Liver (tissue), 8 donors: ENCODE measurements at regions not wholly inside any gene's neighbourhood (a gene's known extent, or its start where the extent isn't known, plus 50 kb on each side); places are given as distances from the start of the nearest gene placed in this dataset.

Source experiments
- DNase-seq: peaks from one replicate; pipeline ENCODE4 v3.0.0-alpha.2; 2017; ENCODE audit warnings: low spot score
- H3K27ac ChIP-seq, 2 donors: one replicate each; pipeline ENCODE4 v1.7.0; 2013; ENCODE audit warnings: inconsistent platforms in 2 of 2, low read length in 2 of 2, control low read depth in 1 of 2, low read depth in 1 of 2, mild to moderate bottlenecking in 1 of 2
- H3K27me3 ChIP-seq, 4 donors: one replicate each; pipeline versions ENCODE4 v1.6.1 to v1.7.0; 2013; ENCODE audit warnings: low read length in 3 of 4, inconsistent platforms in 1 of 4, mild to moderate bottlenecking in 1 of 4, moderate library complexity in 1 of 4; ENCODE audit not compliant: control insufficient read depth in 4 of 4, insufficient read depth in 4 of 4
- H3K36me3 ChIP-seq, 4 donors: one replicate each; pipeline versions ENCODE4 v1.6.1 to v1.7.0; 2013; ENCODE audit warnings: low read length in 3 of 4, mild to moderate bottlenecking in 3 of 4, low read depth in 1 of 4, moderate library complexity in 1 of 4; ENCODE audit not compliant: control insufficient read depth in 4 of 4, insufficient read depth in 3 of 4
- H3K4me1 ChIP-seq, 4 donors: one replicate each; pipeline versions ENCODE4 v1.6.1 to v1.7.0; 2013; ENCODE audit warnings: low read length in 3 of 4, mild to moderate bottlenecking in 3 of 4, moderate library complexity in 1 of 4; ENCODE audit not compliant: control insufficient read depth in 4 of 4, insufficient read depth in 4 of 4
- H3K4me3 ChIP-seq, 3 donors: one replicate each; pipeline versions ENCODE4 v1.6.1 to v1.7.0; 2013; ENCODE audit warnings: low read length in 3 of 3, control low read depth in 1 of 3, low read depth in 1 of 3, mild to moderate bottlenecking in 1 of 3
- H3K9ac ChIP-seq, 2 donors: one replicate each; pipeline ENCODE4 v1.7.0; 2013; ENCODE audit warnings: low read length in 2 of 2, mild to moderate bottlenecking in 2 of 2, moderate library complexity in 2 of 2, control low read depth in 1 of 2, low read depth in 1 of 2
- H3K9me3 ChIP-seq, 4 donors: one replicate each; pipeline versions ENCODE4 v1.6.1 to v1.7.0; 2013; ENCODE audit warnings: low read length in 3 of 4; ENCODE audit not compliant: control insufficient read depth in 4 of 4
- EGR1 ChIP-seq, 2 donors: IDR thresholded peaks; 2 replicates each; pipeline ENCODE4 v1.6.1; 2016 to 2018; ENCODE audit warnings: antibody characterized with exemption in 2 of 2, low read depth in 2 of 2
- FOXA1 ChIP-seq: IDR thresholded peaks from 2 replicates; pipeline ENCODE4 v1.6.1; 2016; ENCODE audit warnings: antibody characterized with exemption
- FOXA2 ChIP-seq: IDR thresholded peaks from 2 replicates; pipeline ENCODE4 v1.6.1; 2016; ENCODE audit warnings: antibody characterized with exemption
- GABPA ChIP-seq, 2 donors: IDR thresholded peaks in 1 of 2; conservative IDR thresholded peaks in 1 of 2; 2 replicates each; pipeline ENCODE4 v1.6.1; 2016; ENCODE audit warnings: antibody characterized with exemption in 2 of 2, mild to moderate bottlenecking in 1 of 2, moderate library complexity in 1 of 2
- HNF4A ChIP-seq, 2 donors: conservative IDR thresholded peaks; 2 replicates each; pipeline ENCODE4 v1.6.1; 2016; ENCODE audit warnings: antibody characterized with exemption in 2 of 2, mild to moderate bottlenecking in 2 of 2
- HNF4G ChIP-seq: IDR thresholded peaks from 2 replicates; pipeline ENCODE4 v1.6.1; 2016; ENCODE audit warnings: antibody characterized with exemption
- JUND ChIP-seq, 2 donors: IDR thresholded peaks; 2 replicates each; pipeline ENCODE4 v1.6.1; 2016; ENCODE audit warnings: antibody characterized with exemption in 2 of 2
- NR2F2 ChIP-seq: IDR thresholded peaks from 2 replicates; pipeline ENCODE4 v1.6.1; 2016; ENCODE audit warnings: antibody characterized with exemption
- RAD21 ChIP-seq, 2 donors: IDR thresholded peaks; 2 replicates each; pipeline ENCODE4 v1.6.1; 2016; ENCODE audit warnings: antibody characterized with exemption in 2 of 2, mild to moderate bottlenecking in 2 of 2
- RXRA ChIP-seq, 2 donors: IDR thresholded peaks; 2 replicates each; pipeline ENCODE4 v1.6.1; 2017 to 2018; ENCODE audit warnings: antibody characterized with exemption in 2 of 2, mild to moderate bottlenecking in 1 of 2
- SP1 ChIP-seq: IDR thresholded peaks from 2 replicates; pipeline ENCODE4 v1.6.1; 2018; ENCODE audit warnings: antibody characterized with exemption, mild to moderate bottlenecking
- TAF1 ChIP-seq: conservative IDR thresholded peaks from 2 replicates; pipeline ENCODE4 v1.6.1; 2016; ENCODE audit warnings: antibody characterized with exemption, mild to moderate bottlenecking
- YY1 ChIP-seq: IDR thresholded peaks from 2 replicates; pipeline ENCODE4 v1.6.1; 2016; ENCODE audit warnings: antibody characterized with exemption, mild to moderate bottlenecking
- WGBS: extraction: QIAGEN DNeasy Blood & Tissue Kit; methylation state at CpG from one replicate; pipeline ENCODE4 v1.1.7; 2013; 5-methylcytosine and 5-hydroxymethylcytosine counted together
- TF ChIP-seq, protein P1 (sequence below): IDR thresholded peaks from 2 replicates; pipeline ENCODE4 v1.6.1; 2016; ENCODE audit warnings: antibody characterized with exemption
- TF ChIP-seq, protein P2 (sequence below): IDR thresholded peaks from 2 replicates; pipeline ENCODE4 v1.6.1; 2016; ENCODE audit warnings: antibody characterized with exemption
- TF ChIP-seq, protein P3 (sequence below): fragments of 150-350 bp; IDR thresholded peaks from 2 replicates; pipeline ENCODE4 v1.5.1; 2017; ENCODE audit warnings: improper control_type of control experiment, low read depth, low read length; ENCODE audit not compliant: missing input control
- TF ChIP-seq, protein P4 (sequence below): IDR thresholded peaks from 2 replicates; pipeline ENCODE4 v1.6.1; 2016; ENCODE audit warnings: antibody characterized with exemption, mild to moderate bottlenecking
- TF ChIP-seq, protein P5 (sequence below): IDR thresholded peaks from 2 replicates; pipeline ENCODE4 v1.6.1; 2016; ENCODE audit warnings: antibody characterized with exemption
- donor health status: healthy.
- donor health status: healthy.
- donor health status: healthy.
- donor health status: healthy.
- donor health status: healthy.

DNA sequence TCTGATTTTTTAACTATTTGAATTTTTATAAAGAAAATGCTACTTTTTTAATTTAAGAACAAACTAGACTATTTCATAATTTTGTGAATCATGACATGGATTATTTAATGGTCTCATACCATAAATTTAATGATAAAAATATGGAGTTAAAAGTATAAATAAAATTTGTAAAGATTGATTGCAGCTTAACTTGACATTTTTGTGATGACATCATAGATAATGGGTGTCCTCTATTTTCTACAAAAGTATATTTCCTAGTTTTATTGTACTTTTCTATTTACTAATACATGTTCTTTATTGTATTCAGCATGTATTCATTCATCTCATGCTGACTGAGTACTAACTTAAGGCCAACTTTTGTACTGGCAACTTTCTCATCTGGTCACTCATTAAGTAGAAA, 1096.5 kb downstream of the NR2F1-AS1 start:
- DNase-seq: no peak
- H3K9me3 ChIP-seq: no peaks in the 10 kb centered on the region
- TF ChIP-seq, protein P1, sequence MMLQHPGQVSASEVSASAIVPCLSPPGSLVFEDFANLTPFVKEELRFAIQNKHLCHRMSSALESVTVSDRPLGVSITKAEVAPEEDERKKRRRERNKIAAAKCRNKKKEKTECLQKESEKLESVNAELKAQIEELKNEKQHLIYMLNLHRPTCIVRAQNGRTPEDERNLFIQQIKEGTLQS: no peak
- TF ChIP-seq TAF1: no peak
- TF ChIP-seq EGR1 (IDR thresholded peaks at IDR 0.05; ENCODE audit: low read depth in 2 of 2): no peak
- no peak for TF ChIP-seq JUND (IDR thresholded peaks at IDR 0.05)
- no peak for TF ChIP-seq GABPA (IDR thresholded peaks at IDR 0.05 in 1 of 2, conservative IDR thresholded peaks at IDR 0.05 in 1 of 2)
- no peak for TF ChIP-seq YY1
- TF ChIP-seq FOXA2: no peak
- no peak for TF ChIP-seq SP1
- TF ChIP-seq, protein P2, sequence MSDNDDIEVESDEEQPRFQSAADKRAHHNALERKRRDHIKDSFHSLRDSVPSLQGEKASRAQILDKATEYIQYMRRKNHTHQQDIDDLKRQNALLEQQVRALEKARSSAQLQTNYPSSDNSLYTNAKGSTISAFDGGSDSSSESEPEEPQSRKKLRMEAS: no peak
- TF ChIP-seq, protein P3, sequence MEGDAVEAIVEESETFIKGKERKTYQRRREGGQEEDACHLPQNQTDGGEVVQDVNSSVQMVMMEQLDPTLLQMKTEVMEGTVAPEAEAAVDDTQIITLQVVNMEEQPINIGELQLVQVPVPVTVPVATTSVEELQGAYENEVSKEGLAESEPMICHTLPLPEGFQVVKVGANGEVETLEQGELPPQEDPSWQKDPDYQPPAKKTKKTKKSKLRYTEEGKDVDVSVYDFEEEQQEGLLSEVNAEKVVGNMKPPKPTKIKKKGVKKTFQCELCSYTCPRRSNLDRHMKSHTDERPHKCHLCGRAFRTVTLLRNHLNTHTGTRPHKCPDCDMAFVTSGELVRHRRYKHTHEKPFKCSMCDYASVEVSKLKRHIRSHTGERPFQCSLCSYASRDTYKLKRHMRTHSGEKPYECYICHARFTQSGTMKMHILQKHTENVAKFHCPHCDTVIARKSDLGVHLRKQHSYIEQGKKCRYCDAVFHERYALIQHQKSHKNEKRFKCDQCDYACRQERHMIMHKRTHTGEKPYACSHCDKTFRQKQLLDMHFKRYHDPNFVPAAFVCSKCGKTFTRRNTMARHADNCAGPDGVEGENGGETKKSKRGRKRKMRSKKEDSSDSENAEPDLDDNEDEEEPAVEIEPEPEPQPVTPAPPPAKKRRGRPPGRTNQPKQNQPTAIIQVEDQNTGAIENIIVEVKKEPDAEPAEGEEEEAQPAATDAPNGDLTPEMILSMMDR: no peak
- TF ChIP-seq HNF4A (conservative IDR thresholded peaks at IDR 0.05): no peak
- TF ChIP-seq NR2F2: no peak
- no peak for TF ChIP-seq RAD21 (IDR thresholded peaks at IDR 0.05)
- no peak for TF ChIP-seq RXRA (IDR thresholded peaks at IDR 0.05)
- no peak for TF ChIP-seq FOXA1
- no peak for TF ChIP-seq HNF4G
- TF ChIP-seq, protein P4, sequence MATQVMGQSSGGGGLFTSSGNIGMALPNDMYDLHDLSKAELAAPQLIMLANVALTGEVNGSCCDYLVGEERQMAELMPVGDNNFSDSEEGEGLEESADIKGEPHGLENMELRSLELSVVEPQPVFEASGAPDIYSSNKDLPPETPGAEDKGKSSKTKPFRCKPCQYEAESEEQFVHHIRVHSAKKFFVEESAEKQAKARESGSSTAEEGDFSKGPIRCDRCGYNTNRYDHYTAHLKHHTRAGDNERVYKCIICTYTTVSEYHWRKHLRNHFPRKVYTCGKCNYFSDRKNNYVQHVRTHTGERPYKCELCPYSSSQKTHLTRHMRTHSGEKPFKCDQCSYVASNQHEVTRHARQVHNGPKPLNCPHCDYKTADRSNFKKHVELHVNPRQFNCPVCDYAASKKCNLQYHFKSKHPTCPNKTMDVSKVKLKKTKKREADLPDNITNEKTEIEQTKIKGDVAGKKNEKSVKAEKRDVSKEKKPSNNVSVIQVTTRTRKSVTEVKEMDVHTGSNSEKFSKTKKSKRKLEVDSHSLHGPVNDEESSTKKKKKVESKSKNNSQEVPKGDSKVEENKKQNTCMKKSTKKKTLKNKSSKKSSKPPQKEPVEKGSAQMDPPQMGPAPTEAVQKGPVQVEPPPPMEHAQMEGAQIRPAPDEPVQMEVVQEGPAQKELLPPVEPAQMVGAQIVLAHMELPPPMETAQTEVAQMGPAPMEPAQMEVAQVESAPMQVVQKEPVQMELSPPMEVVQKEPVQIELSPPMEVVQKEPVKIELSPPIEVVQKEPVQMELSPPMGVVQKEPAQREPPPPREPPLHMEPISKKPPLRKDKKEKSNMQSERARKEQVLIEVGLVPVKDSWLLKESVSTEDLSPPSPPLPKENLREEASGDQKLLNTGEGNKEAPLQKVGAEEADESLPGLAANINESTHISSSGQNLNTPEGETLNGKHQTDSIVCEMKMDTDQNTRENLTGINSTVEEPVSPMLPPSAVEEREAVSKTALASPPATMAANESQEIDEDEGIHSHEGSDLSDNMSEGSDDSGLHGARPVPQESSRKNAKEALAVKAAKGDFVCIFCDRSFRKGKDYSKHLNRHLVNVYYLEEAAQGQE: no peak
- no peak overlapping the region for H3K27ac ChIP-seq
- no peaks in the 10 kb centered on the region for H3K27me3 ChIP-seq
- H3K9ac ChIP-seq: no peak overlapping the region
- H3K4me3 ChIP-seq: no peak overlapping the region
- no peaks in the 10 kb centered on the region for H3K4me1 ChIP-seq
- no peaks in the 10 kb centered on the region for H3K36me3 ChIP-seq

DNA sequence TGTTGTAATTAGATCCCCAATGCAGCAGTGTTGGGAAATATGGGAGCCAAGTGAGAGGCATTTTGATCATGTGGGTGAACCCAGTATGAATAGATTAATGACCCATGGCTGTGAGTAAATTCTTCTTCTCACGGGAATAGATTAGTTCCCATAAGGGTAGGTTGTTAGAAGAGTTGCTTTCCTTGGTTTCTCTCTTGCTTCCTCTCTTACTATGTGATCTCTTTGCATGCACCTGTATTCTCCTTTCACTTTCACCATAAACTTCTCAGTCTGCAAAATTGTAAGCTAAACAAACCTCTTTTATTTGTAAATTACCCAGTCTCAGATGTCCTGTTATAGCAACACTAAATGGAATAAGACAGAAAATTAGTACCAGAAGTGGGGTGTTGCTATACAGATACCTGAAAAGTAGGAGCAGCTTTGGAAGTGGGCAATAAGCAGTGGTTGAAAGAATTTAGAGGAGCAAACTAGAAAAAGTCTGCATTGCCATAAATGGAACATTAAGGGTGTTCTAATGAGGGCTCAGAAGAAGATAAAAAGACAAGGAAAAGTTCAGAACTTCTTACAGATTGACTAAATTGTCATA, 1090.0 kb upstream of the ARRDC3 start:
- no peak overlapping the region for H3K27ac ChIP-seq
- H3K4me1 ChIP-seq: no peaks in the 10 kb centered on the region
- no peak overlapping the region for H3K9ac ChIP-seq
- no peak overlapping the region for H3K4me3 ChIP-seq
- WGBS: 58% methylated on average over 1 of the region's 1 CpG
- no peaks in the 10 kb centered on the region for H3K27me3 ChIP-seq
- peaks cover 0 to 5% (median 0%) of the 10 kb centered on the region in 4 donors for H3K9me3 ChIP-seq
- TF ChIP-seq SP1 (no peak), RAD21 (IDR thresholded peaks at IDR 0.05) (no peak), HNF4A (conservative IDR thresholded peaks at IDR 0.05) (no peak), EGR1 (IDR thresholded peaks at IDR 0.05; ENCODE audit: low read depth in 2 of 2) (no peak), FOXA2 (no peak), NR2F2 (no peak)
- TF ChIP-seq, protein P5, sequence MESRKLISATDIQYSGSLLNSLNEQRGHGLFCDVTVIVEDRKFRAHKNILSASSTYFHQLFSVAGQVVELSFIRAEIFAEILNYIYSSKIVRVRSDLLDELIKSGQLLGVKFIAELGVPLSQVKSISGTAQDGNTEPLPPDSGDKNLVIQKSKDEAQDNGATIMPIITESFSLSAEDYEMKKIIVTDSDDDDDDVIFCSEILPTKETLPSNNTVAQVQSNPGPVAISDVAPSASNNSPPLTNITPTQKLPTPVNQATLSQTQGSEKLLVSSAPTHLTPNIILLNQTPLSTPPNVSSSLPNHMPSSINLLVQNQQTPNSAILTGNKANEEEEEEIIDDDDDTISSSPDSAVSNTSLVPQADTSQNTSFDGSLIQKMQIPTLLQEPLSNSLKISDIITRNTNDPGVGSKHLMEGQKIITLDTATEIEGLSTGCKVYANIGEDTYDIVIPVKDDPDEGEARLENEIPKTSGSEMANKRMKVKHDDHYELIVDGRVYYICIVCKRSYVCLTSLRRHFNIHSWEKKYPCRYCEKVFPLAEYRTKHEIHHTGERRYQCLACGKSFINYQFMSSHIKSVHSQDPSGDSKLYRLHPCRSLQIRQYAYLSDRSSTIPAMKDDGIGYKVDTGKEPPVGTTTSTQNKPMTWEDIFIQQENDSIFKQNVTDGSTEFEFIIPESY: no peak
- TF ChIP-seq, protein P2: no peak
- TF ChIP-seq, protein P3: no peak
- no peak for DNase-seq
- no peaks in the 10 kb centered on the region for H3K36me3 ChIP-seq
